IMR-90 (cell line): ENCODE measurements at regions not wholly inside any gene's neighbourhood (a gene's known extent, or its start where the extent isn't known, plus 50 kb on each side); places are given as distances from the start of the nearest gene placed in this dataset.

Source experiments
- ATAC-seq: fragments of 200-7000 bp; cut with Tn5 transposase; 2 replicates; pipeline ENCODE4 v1.9.1; 2020; ENCODE audit warnings: low read depth, mild to moderate bottlenecking, moderate library complexity
- BruUV-seq: library from RNA; stranded (reverse); fragments of 400-500 nt; replicated peaks from 2 replicates; lab custom pipeline; 2021; lab: Mats Ljungman, UMichigan
- CTCF ChIA-PET: fragments of 300-600 bp; formaldehyde crosslinking; extraction: SDS; loops from one replicate; lab custom pipeline; 2021; ENCODE audit warnings: antibody characterized with exemption; lab: Yijun Ruan, JAX
- POLR2A ChIA-PET: fragments of 300-600 bp; sonication (Branson Sonifier 250); formaldehyde crosslinking; loops from one replicate; lab custom pipeline; 2022; ENCODE audit warnings: antibody characterized with exemption; ENCODE audit not compliant: unreplicated experiment; lab: Charles Lee
- DNase-seq: peaks from one replicate; pipeline ENCODE4 v3.0.0; 2013
- H2AFZ ChIP-seq: replicated peaks from 2 replicates; pipeline ENCODE3; 2013; ENCODE audit warnings: low read length, mild to moderate bottlenecking; ENCODE audit not compliant: poor library complexity
- H2AK5ac ChIP-seq: 2 replicates; pipeline ENCODE4 v1.6.1; 2013; ENCODE audit warnings: low read depth, low read length, inconsistent platforms
- H2AK9ac ChIP-seq: replicated peaks from 2 replicates; pipeline ENCODE3; 2013; ENCODE audit warnings: mild to moderate bottlenecking, low read depth, low read length, moderate library complexity; ENCODE audit not compliant: poor library complexity
- H2BK120ac ChIP-seq: 2 replicates; pipeline ENCODE4 v1.6.1; 2013; ENCODE audit warnings: low read depth, low read length, inconsistent platforms
- H2BK15ac ChIP-seq: 3 replicates; pipeline ENCODE4 v1.6.1; 2013; ENCODE audit warnings: low read depth, low read length, inconsistent platforms
- H2BK20ac ChIP-seq: 2 replicates; pipeline ENCODE4 v1.6.1; 2013; ENCODE audit warnings: low read depth, mild to moderate bottlenecking, inconsistent platforms, low read length, moderate library complexity
- H2BK5ac ChIP-seq: 2 replicates; pipeline ENCODE4 v1.6.1; 2013; ENCODE audit warnings: mild to moderate bottlenecking, low read depth, low read length, inconsistent platforms; ENCODE audit not compliant: poor library complexity, severe bottlenecking
- H3K14ac ChIP-seq: replicated peaks from 2 replicates; pipeline ENCODE4 v1.6.1; 2013; ENCODE audit warnings: low read depth, low read length, inconsistent platforms
- H3K18ac ChIP-seq: 2 replicates; pipeline ENCODE4 v1.6.1; 2013; ENCODE audit warnings: low read depth, low read length, control low read depth
- H3K23ac ChIP-seq: 2 replicates; pipeline ENCODE4 v1.6.1; 2013; ENCODE audit warnings: low read depth, low read length, inconsistent platforms
- H3K27ac ChIP-seq: 2 replicates; pipeline ENCODE4 v1.5.1; 2013; ENCODE audit warnings: mild to moderate bottlenecking, control low read depth, low read length; ENCODE audit not compliant: insufficient read depth
- H3K27me3 ChIP-seq: 2 replicates; pipeline ENCODE4 v1.6.1; 2013; ENCODE audit warnings: low read length; ENCODE audit not compliant: control insufficient read depth, insufficient read depth
- H3K36me3 ChIP-seq: 2 replicates; pipeline ENCODE4 v1.6.1; 2013; ENCODE audit warnings: low read length, mixed read lengths; ENCODE audit not compliant: control insufficient read depth, insufficient read depth
- H3K4ac ChIP-seq: 2 replicates; pipeline ENCODE4 v1.6.1; 2013; ENCODE audit warnings: low read depth, low read length, inconsistent platforms
- H3K4me1 ChIP-seq: 2 replicates; pipeline ENCODE4 v1.6.1; 2013; ENCODE audit warnings: low read length, mixed read lengths; ENCODE audit not compliant: control insufficient read depth, insufficient read depth
- H3K4me2 ChIP-seq: 2 replicates; pipeline ENCODE4 v1.6.1; 2013; ENCODE audit warnings: low read depth, mild to moderate bottlenecking, control low read depth, low read length, moderate library complexity
- H3K4me3 ChIP-seq: 2 replicates; pipeline ENCODE4 v1.5.1; 2013; ENCODE audit warnings: low read depth, mild to moderate bottlenecking, control low read depth, low read length, moderate library complexity; ENCODE audit not compliant: insufficient read depth
- H3K56ac ChIP-seq: 2 replicates; pipeline ENCODE4 v1.6.1; 2013; ENCODE audit warnings: low read length, inconsistent platforms; ENCODE audit not compliant: insufficient read depth; ENCODE audit errors: extremely low read depth
- H3K79me1 ChIP-seq, 2 experiments: 2 replicates each; pipeline ENCODE4 v1.6.1; 2013; ENCODE audit warnings: low read length in 2 of 2, inconsistent platforms in 1 of 2, low read depth in 1 of 2
- H3K9ac ChIP-seq: 2 replicates; pipeline ENCODE4 v1.6.1; 2013; ENCODE audit warnings: low read depth, low read length, control low read depth
- H3K9me1 ChIP-seq: 2 replicates; pipeline ENCODE4 v1.6.1; 2013; ENCODE audit warnings: low read length, inconsistent platforms; ENCODE audit not compliant: insufficient read depth
- H3K9me3 ChIP-seq: 2 replicates; pipeline ENCODE4 v1.6.1; 2013; ENCODE audit warnings: low read length; ENCODE audit not compliant: control insufficient read depth, insufficient read depth
- H4K20me1 ChIP-seq: 2 replicates; pipeline ENCODE4 v1.6.1; 2013; ENCODE audit warnings: low read length, inconsistent platforms; ENCODE audit not compliant: insufficient read depth
- H4K5ac ChIP-seq: 2 replicates; pipeline ENCODE4 v1.6.1; 2013; ENCODE audit warnings: mild to moderate bottlenecking, low read depth, low read length, control low read depth
- H4K8ac ChIP-seq, 2 experiments: 2 replicates each; pipeline ENCODE4 v1.6.1; 2013; ENCODE audit warnings: low read depth in 2 of 2, low read length in 2 of 2, control low read depth in 1 of 2, inconsistent platforms in 1 of 2
- H4K91ac ChIP-seq: 2 replicates; pipeline ENCODE4 v1.6.1; 2013; ENCODE audit warnings: low read depth, low read length, inconsistent platforms; ENCODE audit not compliant: insufficient read depth
- BHLHE40 ChIP-seq: fragments of 150-350 bp; IDR thresholded peaks from 2 replicates; pipeline ENCODE4 v1.6.1; 2016; ENCODE audit warnings: mild to moderate bottlenecking, low read depth, low read length
- CEBPB ChIP-seq: IDR thresholded peaks from 2 replicates; pipeline ENCODE4 v1.6.1; 2012; ENCODE audit warnings: low read depth, low read length, improper control_type of control experiment
- CHD1 ChIP-seq: IDR thresholded peaks from 2 replicates; pipeline ENCODE4 v1.6.1; 2012; ENCODE audit warnings: low read depth, low read length, improper control_type of control experiment
- CTCF ChIP-seq: conservative IDR thresholded peaks from 2 replicates; pipeline ENCODE4 v1.5.1; 2012; ENCODE audit warnings: mild to moderate bottlenecking, low read depth, low read length, improper control_type of control experiment
- ELK1 ChIP-seq: fragments of 150-350 bp; IDR thresholded peaks from 2 replicates; pipeline ENCODE4 v1.6.1; 2016; ENCODE audit warnings: low read depth, mild to moderate bottlenecking, low read length, moderate library complexity, borderline replicate concordance
- FOS ChIP-seq: fragments of 150-350 bp; IDR thresholded peaks from 2 replicates; pipeline ENCODE4 v1.6.1; 2016; ENCODE audit warnings: low read depth, low read length
- MAFK ChIP-seq: IDR thresholded peaks from 2 replicates; pipeline ENCODE4 v1.6.1; 2012; ENCODE audit warnings: low read depth, low read length, improper control_type of control experiment
- MAZ ChIP-seq: IDR thresholded peaks from 2 replicates; pipeline ENCODE4 v1.6.1; 2012; ENCODE audit warnings: low read depth, mild to moderate bottlenecking, low read length, improper control_type of control experiment, moderate library complexity, borderline replicate concordance
- MXI1 ChIP-seq: IDR thresholded peaks from 2 replicates; pipeline ENCODE4 v1.6.1; 2012; ENCODE audit warnings: low read depth, mild to moderate bottlenecking, low read length, moderate library complexity, borderline replicate concordance
- NFE2L2 ChIP-seq: fragments of 150-350 bp; IDR thresholded peaks from 2 replicates; pipeline ENCODE4 v1.6.1; 2016; ENCODE audit warnings: low read depth, mild to moderate bottlenecking, low read length
- POLR2A ChIP-seq: IDR thresholded peaks from 2 replicates; pipeline ENCODE4 v1.6.1; 2012; ENCODE audit warnings: mild to moderate bottlenecking, low read depth, low read length
- RAD21 ChIP-seq: IDR thresholded peaks from 2 replicates; pipeline ENCODE4 v1.6.1; 2012; ENCODE audit warnings: low read length, improper control_type of control experiment
- RCOR1 ChIP-seq: IDR thresholded peaks from 2 replicates; pipeline ENCODE4 v1.6.1; 2012; ENCODE audit warnings: mild to moderate bottlenecking, low read length, improper control_type of control experiment; ENCODE audit not compliant: insufficient replicate concordance
- RFX5 ChIP-seq: IDR thresholded peaks from 2 replicates; pipeline ENCODE4 v1.8.0; 2012; ENCODE audit warnings: low read depth, mild to moderate bottlenecking, low read length, moderate library complexity
- SMC3 ChIP-seq: fragments of 150-350 bp; IDR thresholded peaks from 2 replicates; pipeline ENCODE4 v1.6.1; 2016; ENCODE audit warnings: low read depth, mild to moderate bottlenecking, antibody characterized with exemption, low read length, moderate library complexity
- USF2 ChIP-seq: fragments of 150-350 bp; IDR thresholded peaks from 2 replicates; pipeline ENCODE4 v1.6.1; 2017; ENCODE audit warnings: mild to moderate bottlenecking, antibody characterized with exemption, low read length, low read depth
- dilution Hi-C: fragments of 300-500 bp; cut with HindIII; formaldehyde crosslinking; loops from one replicate; pipeline ENCODE4 v1.14.3; 2018; ENCODE audit warnings: low sequenced_read_pairs; ENCODE audit not compliant: unreplicated experiment
- in situ Hi-C: fragments of 300-500 bp; cut with MboI; formaldehyde crosslinking; loops from 3 replicates; pipeline ENCODE4 v1.14.3; 2019; ENCODE audit warnings: low sequenced_read_pairs, inconsistent platforms, mixed read lengths
- intact Hi-C: fragments of 100-400 bp; cut with micrococcal nuclease; formaldehyde crosslinking; loops from 2 replicates; pipeline ENCODE4 v1.10.0; 2022

- no peak overlapping the region for H2AK9ac ChIP-seq
- no peak overlapping the region for H2AFZ ChIP-seq
- H2BK20ac ChIP-seq = no peak overlapping the region
- no peak overlapping the region for H3K4me2 ChIP-seq
- ChIA-PET POLR2A (interaction anchor here (0.6 to 0.7 kb wide), 3 partner anchors 10 to 1869 kb away, joined by 3 to 8 read pairs (median 5); no protein-coding TSS in a partner anchor), CTCF (interaction anchor here (0.6 kb wide), 1 partner anchor 1026 kb away, joined by 5 read pairs; no protein-coding TSS in a partner anchor)
- ATAC-seq (no peak), DNase-seq (no peak)
- H3K9me3 ChIP-seq = no peaks in the 10 kb centered on the region
- H3K27ac ChIP-seq = no peak overlapping the region
- no peak overlapping the region for H3K23ac ChIP-seq
- no peak overlapping the region for H4K5ac ChIP-seq
- H2AK5ac ChIP-seq = no peak overlapping the region
- no peak overlapping the region for H3K9ac ChIP-seq
- H4K91ac ChIP-seq = no peak overlapping the region
- in situ Hi-C loops (no loop called here), intact Hi-C loops (no loop called here), dilution Hi-C loops (no loop called here)
- no peak overlapping the region for H3K4me3 ChIP-seq
- no peak overlapping the region for H2BK120ac ChIP-seq
- no peak overlapping the region for H3K14ac ChIP-seq
- no TSS peak for BruUV-seq
- peak overlapping the region; percentile 73 for H2BK5ac ChIP-seq
- peaks cover 71% of the 10 kb centered on the region for H4K20me1 ChIP-seq
- H3K9me1 ChIP-seq = peaks cover 19% of the 10 kb centered on the region
- TF ChIP-seq RFX5 = no peak
- TF ChIP-seq MXI1 = no peak
- no peak for TF ChIP-seq MAFK
- TF ChIP-seq USF2 = no peak
- TF ChIP-seq CHD1 = no peak
- no peak for TF ChIP-seq MAZ
- TF ChIP-seq RAD21 = no peak
- no peak for TF ChIP-seq RCOR1
- TF ChIP-seq CEBPB = no peak
- no peak for TF ChIP-seq ELK1
- TF ChIP-seq NFE2L2 = no peak
- TF ChIP-seq BHLHE40 = no peak
- no peak for TF ChIP-seq FOS
- no peak for TF ChIP-seq CTCF
- no peak for TF ChIP-seq SMC3
- no peak for TF ChIP-seq POLR2A
- no peak overlapping the region for H3K56ac ChIP-seq
- no peak overlapping the region for H2BK15ac ChIP-seq
- no peak overlapping the region for H3K18ac ChIP-seq
- H3K79me1 ChIP-seq = peaks cover 14 to 70% of the 10 kb centered on the region in 2 experiments; a peak in 3 of 4 replicates
- no peaks in the 10 kb centered on the region for H3K27me3 ChIP-seq
- H3K36me3 ChIP-seq = no peaks in the 10 kb centered on the region
- H4K8ac ChIP-seq = no peak overlapping the region
- no peak overlapping the region for H3K4ac ChIP-seq
- H3K4me1 ChIP-seq = peaks cover 12% of the 10 kb centered on the region
Measured at GRCh38 chr6:56771189-56771588, 128.5 kb upstream of the DST start.
